Neuronal stem cell (in vitro differentiated cells): ENCODE measurements at regions not wholly inside any gene's neighbourhood (a gene's known extent, or its start where the extent isn't known, plus 50 kb on each side); places are given as distances from the start of the nearest gene placed in this dataset.
"Not testable (repeated sequence)": the region's sequence is repeated elsewhere in the genome, so short reads cannot be mapped to it uniquely, and the experiment has no call there.

ENCODE experiments used
- DNase-seq: peaks from one replicate; pipeline ENCODE4 v3.0.0-alpha.2; 2013; ENCODE audit warnings: low spot score
- H2AFZ ChIP-seq: one replicate; pipeline ENCODE4 v1.6.1; 2013; ENCODE audit warnings: mild to moderate bottlenecking, low read length, inconsistent platforms
- H2AK5ac ChIP-seq: 2 replicates; pipeline ENCODE4 v1.6.1; 2013; ENCODE audit warnings: low read depth, mild to moderate bottlenecking, inconsistent platforms, low read length, moderate library complexity, mixed read lengths
- H2BK120ac ChIP-seq: 2 replicates; pipeline ENCODE4 v1.6.1; 2013; ENCODE audit warnings: low read depth, mild to moderate bottlenecking, inconsistent platforms, low read length, moderate library complexity, mixed read lengths
- H2BK12ac ChIP-seq: one replicate; pipeline ENCODE4 v1.6.1; 2013; ENCODE audit warnings: low read length, inconsistent platforms
- H2BK15ac ChIP-seq: 2 replicates; pipeline ENCODE4 v1.6.1; 2013; ENCODE audit warnings: mild to moderate bottlenecking, low read length, inconsistent platforms, mixed read lengths
- H2BK5ac ChIP-seq: one replicate; pipeline ENCODE4 v1.6.1; 2013; ENCODE audit warnings: inconsistent platforms, mild to moderate bottlenecking, low read length, moderate library complexity
- H3K14ac ChIP-seq: one replicate; pipeline ENCODE4 v1.6.1; 2013; ENCODE audit warnings: low read length, inconsistent platforms
- H3K18ac ChIP-seq: 2 replicates; pipeline ENCODE4 v1.6.1; 2013; ENCODE audit warnings: low read length, inconsistent platforms
- H3K23ac ChIP-seq: 2 replicates; pipeline ENCODE4 v1.6.1; 2013; ENCODE audit warnings: low read depth, mild to moderate bottlenecking, mixed read lengths, low read length, inconsistent platforms; ENCODE audit not compliant: poor library complexity
- H3K27ac ChIP-seq: replicated peaks from 3 replicates; pipeline ENCODE4 v1.5.1; 2013; ENCODE audit warnings: low read length, inconsistent platforms
- H3K27me3 ChIP-seq, 3 experiments: 2 replicates each; pipeline ENCODE4 v1.6.1; 2013; ENCODE audit warnings: low read length in 3 of 3, mild to moderate bottlenecking in 2 of 3, inconsistent platforms in 1 of 3, low read depth in 1 of 3, mixed read lengths in 1 of 3, moderate library complexity in 1 of 3; ENCODE audit not compliant: control insufficient read depth in 3 of 3, insufficient read depth in 3 of 3
- H3K36me3 ChIP-seq, 2 donors: replicated peaks in 1 of 2; 2 replicates each; pipeline ENCODE4 v1.6.1; 2013; ENCODE audit warnings: low read length in 2 of 2; ENCODE audit not compliant: control insufficient read depth in 2 of 2, insufficient read depth in 2 of 2
- H3K4ac ChIP-seq: 2 replicates; pipeline ENCODE4 v1.6.1; 2013; ENCODE audit warnings: inconsistent platforms, mild to moderate bottlenecking, low read length, moderate library complexity
- H3K4me1 ChIP-seq, 2 donors: 1 replicate in 1 of 2; 2 replicates in 1 of 2; pipeline ENCODE4 v1.6.1; 2013; ENCODE audit warnings: low read length in 2 of 2, low read depth in 1 of 2; ENCODE audit not compliant: control insufficient read depth in 2 of 2, insufficient read depth in 1 of 2
- H3K4me2 ChIP-seq: one replicate; pipeline ENCODE4 v1.6.1; 2013; ENCODE audit warnings: mild to moderate bottlenecking, low read length, inconsistent platforms; ENCODE audit not compliant: insufficient read depth, poor library complexity, severe bottlenecking
- H3K4me3 ChIP-seq, 2 donors: 2 replicates each; pipeline ENCODE4 v1.5.1; 2013; ENCODE audit warnings: low read length in 2 of 2, mild to moderate bottlenecking in 2 of 2, inconsistent platforms in 1 of 2, moderate library complexity in 1 of 2
- H3K79me1 ChIP-seq: one replicate; pipeline ENCODE4 v1.6.1; 2013; ENCODE audit warnings: low read depth, mild to moderate bottlenecking, inconsistent platforms, low read length, moderate library complexity
- H3K9ac ChIP-seq: one replicate; pipeline ENCODE4 v1.6.1; 2013; ENCODE audit warnings: mild to moderate bottlenecking, low read depth, low read length, inconsistent platforms; ENCODE audit not compliant: poor library complexity
- H3K9me3 ChIP-seq, 2 donors: replicated peaks in 1 of 2; 2 replicates each; pipeline versions ENCODE3 to v1.6.1; 2013; ENCODE audit warnings: low read length in 2 of 2, mild to moderate bottlenecking in 2 of 2, inconsistent platforms in 1 of 2, low read depth in 1 of 2, mixed read lengths in 1 of 2, moderate library complexity in 1 of 2; ENCODE audit not compliant: control insufficient read depth in 2 of 2, insufficient read depth in 1 of 2
- H4K8ac ChIP-seq: one replicate; pipeline ENCODE4 v1.6.1; 2013; ENCODE audit warnings: low read depth, mild to moderate bottlenecking, inconsistent platforms, low read length, moderate library complexity
- H4K91ac ChIP-seq: one replicate; pipeline ENCODE4 v1.6.1; 2013; ENCODE audit warnings: low read length, low read depth, mild to moderate bottlenecking, inconsistent platforms; ENCODE audit not compliant: poor library complexity
- WGBS, 2 donors: extraction: QIAGEN DNeasy Blood & Tissue Kit; methylation state at CpG; one replicate each; pipeline ENCODE4 v1.1.7; 2013; ENCODE audit warnings: missing lambda C conversion rate in 2 of 2, mixed read lengths in 1 of 2; ENCODE audit not compliant: insufficient read length in 2 of 2, insufficient replicate concordance in 1 of 2; ENCODE audit errors: extremely low coverage in 2 of 2; 5-methylcytosine and 5-hydroxymethylcytosine counted together

DNA sequence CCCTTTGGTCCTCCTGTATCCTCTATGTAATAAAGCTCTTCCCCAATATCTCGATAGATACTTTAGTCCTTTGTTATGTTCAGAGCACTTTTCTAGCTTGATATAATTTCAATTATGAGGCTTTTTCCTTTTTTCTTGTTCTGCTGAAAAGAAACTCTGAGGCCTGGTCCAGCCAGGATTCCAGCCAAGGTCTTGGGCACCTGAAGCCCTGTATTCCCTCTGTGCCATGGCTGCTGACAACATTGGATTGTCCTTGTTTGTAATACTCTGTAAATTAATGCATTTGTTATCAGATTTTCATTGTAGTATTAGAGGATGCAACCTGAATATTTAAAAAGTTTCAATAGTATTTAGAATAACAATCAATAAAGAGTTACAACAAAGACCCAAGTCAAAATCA is 67.9 kb upstream of the ADAMTS5 start:
- no peak overlapping the region for H3K14ac ChIP-seq
- no peaks in the 10 kb centered on the region for H3K36me3 ChIP-seq
- no peaks in the 10 kb centered on the region for H3K79me1 ChIP-seq
- no peak overlapping the region for H3K4me2 ChIP-seq
- no peak overlapping the region for H3K9ac ChIP-seq
- no peak overlapping the region for H4K91ac ChIP-seq
- no peak overlapping the region for H2BK12ac ChIP-seq
- H3K18ac ChIP-seq, result no peak overlapping the region
- H3K4ac ChIP-seq, result no peak overlapping the region
- no peak for DNase-seq
- no peak overlapping the region for H3K27ac ChIP-seq
- no peak overlapping the region for H2BK120ac ChIP-seq
- no CpG with 5 or more reads among the region's 1 CpG for WGBS, 2 donors
- H3K23ac ChIP-seq, result no peak overlapping the region
- H2AFZ ChIP-seq, result no peak overlapping the region
- H2BK5ac ChIP-seq, result no peak overlapping the region
- H2BK15ac ChIP-seq, result no peak overlapping the region
- no peak overlapping the region for H2AK5ac ChIP-seq
- no peak overlapping the region for H3K4me3 ChIP-seq
- no peak overlapping the region for H4K8ac ChIP-seq
- no peaks in the 10 kb centered on the region for H3K9me3 ChIP-seq
- H3K4me1 ChIP-seq, result no peaks in the 10 kb centered on the region
- H3K27me3 ChIP-seq, result no peaks in the 10 kb centered on the region

GRCh38 chr21:27033471-27033870 is 66.6 kb upstream of the ADAMTS5 start:
- no peak overlapping the region for H3K23ac ChIP-seq
- H2BK5ac ChIP-seq, result no peak overlapping the region
- H3K4me2 ChIP-seq, result no peak overlapping the region
- H3K36me3 ChIP-seq, result no peaks in the 10 kb centered on the region
- no peak overlapping the region for H4K8ac ChIP-seq
- WGBS, 2 donors, result no CpG with 5 or more reads among the region's 3 CpGs
- H3K9me3 ChIP-seq, result no peaks in the 10 kb centered on the region
- no peaks in the 10 kb centered on the region for H3K27me3 ChIP-seq
- H3K9ac ChIP-seq, result no peak overlapping the region
- H3K4ac ChIP-seq, result no peak overlapping the region
- no peak overlapping the region for H3K14ac ChIP-seq
- H3K18ac ChIP-seq, result no peak overlapping the region
- H3K27ac ChIP-seq, result no peak overlapping the region
- no peak for DNase-seq
- H3K4me1 ChIP-seq, result no peaks in the 10 kb centered on the region
- no peak overlapping the region for H2BK12ac ChIP-seq
- no peak overlapping the region for H2AK5ac ChIP-seq
- H2BK15ac ChIP-seq, result no peak overlapping the region
- no peak overlapping the region for H3K4me3 ChIP-seq
- H3K79me1 ChIP-seq, result no peaks in the 10 kb centered on the region
- H4K91ac ChIP-seq, result peak overlapping the region; percentile 64
- H2BK120ac ChIP-seq, result no peak overlapping the region
- no peak overlapping the region for H2AFZ ChIP-seq

GRCh38 chr21:27026501-27026900 is 59.6 kb upstream of the ADAMTS5 start:
- Histone ChIP-seq H2BK15ac (no peak overlapping the region), H3K4ac (no peak overlapping the region), H2BK5ac (no peak overlapping the region), H3K27me3 (no peaks in the 10 kb centered on the region), H3K4me1 (peaks cover 0 to 6% of the 10 kb centered on the region in 2 donors), H3K36me3 (no peaks in the 10 kb centered on the region), H3K23ac (no peak overlapping the region), H3K4me3 (no peak overlapping the region), H3K14ac (no peak overlapping the region), H3K27ac (no peak overlapping the region), H4K8ac (no peak overlapping the region), H3K4me2 (no peak overlapping the region), H4K91ac (no peak overlapping the region), H3K18ac (no peak overlapping the region), H2AFZ (no peak overlapping the region), H2BK12ac (no peak overlapping the region), H3K9me3 (no peaks in the 10 kb centered on the region), H3K9ac (no peak overlapping the region), H2AK5ac (no peak overlapping the region), H3K79me1 (no peaks in the 10 kb centered on the region), H2BK120ac (no peak overlapping the region)
- DNase-seq, result no peak
- WGBS, 2 donors, result no CpG with 5 or more reads among the region's 1 CpG

GRCh38 chr21:27025708-27026107 is 58.8 kb upstream of the ADAMTS5 start:
- DNase-seq, H2AFZ ChIP-seq, H3K18ac ChIP-seq, H3K9me3 ChIP-seq, H2BK12ac ChIP-seq, H3K4me1 ChIP-seq, H3K4me2 ChIP-seq, H4K91ac ChIP-seq, H3K23ac ChIP-seq, H2AK5ac ChIP-seq, H3K4me3 ChIP-seq, H3K4ac ChIP-seq, H2BK5ac ChIP-seq, H3K9ac ChIP-seq, H4K8ac ChIP-seq, H3K79me1 ChIP-seq, H3K27ac ChIP-seq, H3K14ac ChIP-seq, H3K36me3 ChIP-seq, H2BK120ac ChIP-seq, H2BK15ac ChIP-seq, H3K27me3 ChIP-seq: not testable (repeated sequence)
- WGBS, 2 donors, result no CpG with 5 or more reads among the region's 10 CpGs
